BJ (cell line): ENCODE measurements at regions not wholly inside any gene's neighbourhood (a gene's known extent, or its start where the extent isn't known, plus 50 kb on each side); places are given as distances from the start of the nearest gene placed in this dataset.

Source experiments
- CTCF ChIA-PET: fragments of 350-600 bp; formaldehyde crosslinking; extraction: SDS; loops from one replicate; lab custom pipeline; 2021; ENCODE audit warnings: antibody characterized with exemption, inconsistent platforms; lab: Yijun Ruan, JAX
- POLR2A ChIA-PET: fragments of 300-600 bp; sonication (Branson Sonifier 250); formaldehyde crosslinking; extraction: SDS; loops from one replicate; lab custom pipeline; 2021; ENCODE audit warnings: antibody characterized with exemption; lab: Charles Lee
- DNase-seq: peaks from one replicate; pipeline ENCODE4 v3.0.0-alpha.2; 2011; ENCODE audit warnings: low read depth
- H3K27me3 ChIP-seq: 2 replicates; pipeline ENCODE4 v1.6.0; 2011; ENCODE audit warnings: low read length; ENCODE audit not compliant: control insufficient read depth, insufficient read depth
- H3K36me3 ChIP-seq: 2 replicates; pipeline ENCODE4 v1.5.1; 2011; ENCODE audit warnings: low read length; ENCODE audit not compliant: control insufficient read depth, insufficient read depth
- H3K4me3 ChIP-seq: 2 replicates; pipeline ENCODE4 v1.5.1; 2011; ENCODE audit warnings: low read depth, mild to moderate bottlenecking, control low read depth, low read length
- TF ChIP-seq, protein P1 (sequence below): IDR thresholded peaks from 2 replicates; pipeline ENCODE4 v1.5.1; 2011; ENCODE audit warnings: low read depth, mild to moderate bottlenecking, control low read depth, inconsistent platforms, low read length, moderate library complexity; ENCODE audit not compliant: insufficient read depth

GRCh38 chr7:18305866-18306265 lies 189.7 kb upstream of the HDAC9 start:
- TF ChIP-seq, protein P1, sequence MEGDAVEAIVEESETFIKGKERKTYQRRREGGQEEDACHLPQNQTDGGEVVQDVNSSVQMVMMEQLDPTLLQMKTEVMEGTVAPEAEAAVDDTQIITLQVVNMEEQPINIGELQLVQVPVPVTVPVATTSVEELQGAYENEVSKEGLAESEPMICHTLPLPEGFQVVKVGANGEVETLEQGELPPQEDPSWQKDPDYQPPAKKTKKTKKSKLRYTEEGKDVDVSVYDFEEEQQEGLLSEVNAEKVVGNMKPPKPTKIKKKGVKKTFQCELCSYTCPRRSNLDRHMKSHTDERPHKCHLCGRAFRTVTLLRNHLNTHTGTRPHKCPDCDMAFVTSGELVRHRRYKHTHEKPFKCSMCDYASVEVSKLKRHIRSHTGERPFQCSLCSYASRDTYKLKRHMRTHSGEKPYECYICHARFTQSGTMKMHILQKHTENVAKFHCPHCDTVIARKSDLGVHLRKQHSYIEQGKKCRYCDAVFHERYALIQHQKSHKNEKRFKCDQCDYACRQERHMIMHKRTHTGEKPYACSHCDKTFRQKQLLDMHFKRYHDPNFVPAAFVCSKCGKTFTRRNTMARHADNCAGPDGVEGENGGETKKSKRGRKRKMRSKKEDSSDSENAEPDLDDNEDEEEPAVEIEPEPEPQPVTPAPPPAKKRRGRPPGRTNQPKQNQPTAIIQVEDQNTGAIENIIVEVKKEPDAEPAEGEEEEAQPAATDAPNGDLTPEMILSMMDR, result no peak
- Histone ChIP-seq H3K27me3 (peaks cover 2% of the 10 kb centered on the region; the same call in 1 of the 2 replicates), H3K36me3 (no peaks in the 10 kb centered on the region), H3K4me3 (no peak overlapping the region)
- ChIA-PET POLR2A (no interaction called here), CTCF (interaction anchor here (0.6 kb wide), 1 partner anchor 28 kb away, joined by 4 read pairs; no protein-coding TSS in a partner anchor)
- DNase-seq, result no peak

GRCh38 chr7:18306696-18307095 lies 188.9 kb upstream of the HDAC9 start:
- no peak for DNase-seq
- TF ChIP-seq, protein P1, result no peak
- no peaks in the 10 kb centered on the region for H3K36me3 ChIP-seq
- ChIA-PET POLR2A (no interaction called here), CTCF (interaction anchor here (1.6 kb wide), 1 partner anchor 13 kb away, joined by 5 read pairs; no protein-coding TSS in a partner anchor)
- H3K27me3 ChIP-seq, result peaks cover 2% of the 10 kb centered on the region; the same call in 1 of the 2 replicates
- no peak overlapping the region for H3K4me3 ChIP-seq

GRCh38 chr7:18308938-18309337 lies 186.6 kb upstream of the HDAC9 start:
- ChIA-PET CTCF (interaction anchor here (0.7 to 2.1 kb wide), 2 partner anchors 12 to 201 kb away, joined by 3 to 10 read pairs; no protein-coding TSS in a partner anchor), POLR2A (no interaction called here)
- Histone ChIP-seq H3K4me3 (no peak overlapping the region), H3K27me3 (peaks cover 2% of the 10 kb centered on the region; the same call in 1 of the 2 replicates), H3K36me3 (no peaks in the 10 kb centered on the region)
- DNase-seq, result no peak
- TF ChIP-seq, protein P1, result no peak

DNA sequence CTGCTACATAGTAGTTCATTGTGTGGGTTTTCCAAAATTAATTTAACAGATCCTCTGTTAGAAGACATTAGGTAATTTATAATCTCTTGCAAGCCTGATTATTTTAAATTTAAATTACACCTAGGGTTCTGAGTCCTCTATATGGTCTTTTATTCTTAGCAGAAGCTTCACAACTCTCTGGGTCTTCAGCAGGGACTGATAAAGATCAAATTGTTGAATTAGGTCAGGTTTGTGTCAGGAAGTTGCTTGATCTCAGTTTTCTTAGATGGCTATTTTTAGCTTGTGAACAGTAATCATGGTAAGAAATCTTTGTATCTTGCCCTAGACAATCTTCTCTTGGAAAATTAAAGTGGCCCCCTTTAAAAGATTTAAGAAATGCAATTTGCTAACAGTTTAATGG lies 183.1 kb upstream of the HDAC9 start:
- H3K27me3 ChIP-seq, result peaks cover 2% of the 10 kb centered on the region; the same call in 1 of the 2 replicates
- TF ChIP-seq, protein P1, result no peak
- DNase-seq, result no peak
- no peak overlapping the region for H3K4me3 ChIP-seq
- POLR2A ChIA-PET, result interaction anchor here (0.5 kb wide), 1 partner anchor 271 kb away, joined by 4 read pairs; no protein-coding TSS in a partner anchor
- H3K36me3 ChIP-seq, result no peaks in the 10 kb centered on the region
- CTCF ChIA-PET, result interaction anchor here (0.9 to 1.9 kb wide), 2 partner anchors 22 to 542 kb away, joined by 3 to 6 read pairs; no protein-coding TSS in a partner anchor

DNA sequence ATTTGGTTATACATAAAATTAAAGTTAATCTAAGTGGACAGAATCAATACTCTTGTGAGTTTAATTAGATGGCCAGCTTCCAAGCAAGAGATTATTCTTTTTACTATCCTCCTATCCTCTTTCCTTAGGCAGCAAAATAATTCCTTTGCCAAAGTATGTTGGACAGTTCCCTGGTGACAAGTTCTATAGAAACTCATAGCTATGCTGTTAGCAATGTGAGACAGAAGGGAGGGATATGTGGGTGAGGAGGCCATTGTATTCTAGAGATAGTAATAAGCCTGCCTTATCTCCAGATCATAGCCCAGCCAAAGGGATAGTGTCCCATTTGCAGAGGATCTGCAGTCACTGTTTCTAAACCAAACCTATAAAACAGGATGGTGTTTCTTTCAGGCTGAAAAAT lies 181.6 kb upstream of the HDAC9 start:
- Histone ChIP-seq H3K4me3 (no peak overlapping the region), H3K27me3 (no peaks in the 10 kb centered on the region), H3K36me3 (no peaks in the 10 kb centered on the region)
- TF ChIP-seq, protein P1, result no peak
- POLR2A ChIA-PET, result no interaction called here
- CTCF ChIA-PET, result interaction anchor here (1.1 to 1.9 kb wide), 2 partner anchors 34 to 544 kb away, joined by 3 to 6 read pairs; no protein-coding TSS in a partner anchor
- no peak for DNase-seq
